Heart left ventricle (tissue), 16 donors: ENCODE measurements at regions not wholly inside any gene's neighbourhood (a gene's known extent, or its start where the extent isn't known, plus 50 kb on each side); places are given as distances from the start of the nearest gene placed in this dataset.

Source experiments
- ATAC-seq, 4 donors: fragments of 200-7000 bp; cut with Tn5 transposase; one replicate each; pipeline ENCODE4 v1.9.1; 2020 to 2022; ENCODE audit warnings: moderate library complexity in 4 of 4, mild to moderate bottlenecking in 3 of 4, moderate number of reproducible peaks in 1 of 4
- DNase-seq, 5 donors: peaks; one replicate each; pipeline ENCODE4 v3.0.0-alpha.2; 2020
- H3K27ac ChIP-seq, 12 donors: fragments of 200-600 bp; sonication (generic) in 4 of 12; one replicate each; pipeline versions ENCODE4 v1.5.0 to v1.8.0; 2016 to 2022; ENCODE audit warnings: mild to moderate bottlenecking in 2 of 12
- H3K27me3 ChIP-seq, 9 donors: fragments of 200-600 bp; sonication (generic) in 2 of 9; one replicate each; pipeline versions ENCODE4 v1.5.1 to v1.8.0; 2016 to 2022; ENCODE audit warnings: mild to moderate bottlenecking in 3 of 9
- H3K36me3 ChIP-seq, 9 donors: fragments of 200-600 bp; sonication (generic) in 2 of 9; one replicate each; pipeline versions ENCODE4 v1.5.0 to v1.8.0; 2018 to 2022; ENCODE audit warnings: mild to moderate bottlenecking in 2 of 9
- H3K4me1 ChIP-seq, 12 donors: fragments of 200-600 bp; sonication (generic) in 4 of 12; one replicate each; pipeline versions ENCODE4 v1.5.0 to v1.8.0; 2016 to 2022; ENCODE audit warnings: mild to moderate bottlenecking in 3 of 12
- H3K4me3 ChIP-seq, 12 donors: fragments of 200-600 bp; sonication (generic) in 4 of 12; one replicate each; pipeline versions ENCODE4 v1.5.0 to v1.8.0; 2017 to 2022; ENCODE audit warnings: mild to moderate bottlenecking in 9 of 12, moderate library complexity in 4 of 12
- H3K9me3 ChIP-seq, 12 donors: fragments of 200-600 bp; sonication (generic) in 4 of 12; one replicate each; pipeline versions ENCODE4 v1.5.0 to v1.8.0; 2016 to 2022; ENCODE audit warnings: mild to moderate bottlenecking in 1 of 12
- CTCF ChIP-seq, 12 donors: fragments of 200-600 bp; sonication (generic) in 4 of 12; IDR thresholded peaks; one replicate each; pipeline versions ENCODE4 v1.5.0 to v1.8.0; 2018 to 2022; ENCODE audit warnings: antibody characterized with exemption in 12 of 12, mild to moderate bottlenecking in 5 of 12
- POLR2A ChIP-seq, 2 donors: fragments of 450-650 bp; IDR thresholded peaks; one replicate each; pipeline ENCODE4 v1.6.1; 2017; ENCODE audit warnings: antibody characterized with exemption in 2 of 2, mild to moderate bottlenecking in 2 of 2, moderate library complexity in 2 of 2
- WGBS, 4 donors: extraction: QIAGEN DNeasy Blood & Tissue Kit in 2 of 4; methylation state at CpG; one replicate each; pipeline versions ENCODE4 v1.1.5 to v1.1.7; 2013 to 2018; 5-methylcytosine and 5-hydroxymethylcytosine counted together
- intact Hi-C, 10 donors: fragments of 100-400 bp; cut with DNase I; formaldehyde crosslinking; loops; one replicate each; pipeline versions ENCODE4 v1.11.1 to v1.14.2; 2022
- donor health status: ischemic (EF 13 %, LVEDD 7.1; RV severe dilation, severe dysfunction).
- donor health status: healthy with polysubstance abuse.
- donor health status: DM: no; HTN: yes; CAD: no.
- donor health status: DM: no; HTN: no; CAD: no.
- donor health status: ischemic (EF 25% LVEDD 6.9; RV normal size, moderate dysfunction).
- donor health status: ischemic (EF 25% LVEDD 5.7; RV mildly dilated, moderate dysfunction).
- donor health status: healthy.
- donor health status: DM: yes; HTN: yes; CAD: no.
- donor health status: ischemic (EF 35%, LVEDD 5.7; RV mildly dilated, moderate dysfunction).
- donor health status: nonischemic (EF 11% LVEDD 7.7; RV severe dilation, severe dysfunction).
- donor health status: DM: yes; HTN: yes; CAD: no.
- donor health status: PGD.
- donor health status: ischemic (EF 29% LVEDD 5.4; RV normal size, mild dysfunction).
- donor health status: nonischemic (EF 23%, LVEDD 6.1; RV moderate dilation, normal function).

DNA sequence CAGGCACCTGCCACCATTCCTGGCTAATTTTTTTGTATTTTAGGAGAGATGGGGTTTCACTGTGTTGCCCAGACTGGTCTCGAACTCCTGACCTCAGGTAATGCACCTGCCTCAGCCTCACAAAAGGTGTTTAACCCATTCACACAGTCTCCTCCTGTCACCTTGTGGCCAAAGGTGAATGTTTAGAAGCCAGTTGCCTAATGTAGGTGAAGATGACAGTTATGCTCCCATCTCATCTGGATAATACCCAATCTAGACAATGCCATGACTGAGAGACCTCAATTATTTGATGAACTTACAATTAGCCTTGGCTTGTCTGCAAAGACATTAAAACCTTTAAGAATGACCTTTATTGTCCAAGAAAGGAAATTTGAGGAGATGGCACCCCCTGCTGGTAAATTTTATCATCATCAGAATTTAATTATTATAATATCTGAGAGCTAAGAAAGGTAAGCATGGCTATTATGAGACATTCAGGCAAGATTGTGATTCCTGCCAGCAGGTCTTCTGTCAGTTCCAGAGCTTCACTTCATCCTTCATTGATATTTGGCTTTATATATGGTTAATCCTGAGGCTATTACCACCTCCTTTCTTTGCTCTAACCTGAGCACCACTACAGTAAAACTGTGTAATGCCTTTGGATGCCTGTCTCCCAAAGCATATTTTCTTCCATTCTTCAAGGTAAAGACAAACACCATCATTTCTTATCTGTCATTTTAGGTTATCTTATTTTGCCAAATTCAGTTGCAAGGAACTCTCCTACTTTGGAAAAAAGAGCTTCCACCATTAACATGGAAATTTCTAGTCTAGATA, 117.6 kb downstream of the FAM124B start:
- peak; percentile 53 to 84 (median 66) for TF ChIP-seq CTCF (IDR thresholded peaks at IDR 0.05)
- TF ChIP-seq POLR2A (IDR thresholded peaks at IDR 0.05): no peak
- Histone ChIP-seq H3K4me3 (no peak overlapping the region), H3K27ac (no peak overlapping the region), H3K9me3 (no peaks in the 10 kb centered on the region), H3K27me3 (peaks cover 0 to 16% (median 2%) of the 10 kb centered on the region in 9 donors), H3K4me1 (peaks cover 0 to 15% (median 0%) of the 10 kb centered on the region in 12 donors), H3K36me3 (no peaks in the 10 kb centered on the region)
- ATAC-seq (peak in 1 of 4 donors; percentile 47), DNase-seq (no peak)
- intact Hi-C loops: loop anchor here (1.0 to 10.0 kb wide), 12 partner anchors 140 to 316 kb away; partner anchors contain the start of gene SERPINE2 (in 2 of the 10)
- 31 to 55% (median 40%) methylated on average over 1 of the region's 1 CpG for whole genome bisulfite sequencing, 4 donors

DNA sequence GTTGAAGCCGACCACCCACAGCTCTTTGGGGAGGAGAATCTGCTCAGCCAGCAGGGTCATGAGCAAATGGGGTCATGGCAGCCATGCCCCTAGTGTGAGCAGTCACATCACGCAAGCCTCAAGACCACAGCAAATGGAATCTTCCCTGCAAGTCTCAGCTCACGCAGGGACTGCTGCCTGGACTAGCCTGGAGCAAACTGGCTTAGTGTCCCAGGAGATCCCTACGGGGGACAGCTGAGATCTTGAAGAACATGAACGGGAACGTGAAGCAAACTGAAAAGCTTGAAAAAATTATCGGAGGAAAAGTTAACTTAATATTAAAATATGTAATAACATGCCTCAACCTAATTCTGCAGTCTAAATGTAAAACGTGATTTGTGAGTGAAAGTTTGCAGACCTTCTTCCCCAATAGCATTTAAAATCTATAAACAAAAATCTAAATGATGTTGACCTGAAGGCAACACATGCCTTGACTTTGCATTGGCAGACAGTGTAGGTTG, 118.4 kb downstream of the FAM124B start:
- H3K27ac ChIP-seq: no peak overlapping the region
- H3K4me3 ChIP-seq: no peak overlapping the region
- H3K4me1 ChIP-seq: peaks cover 0 to 15% (median 0%) of the 10 kb centered on the region in 12 donors
- ATAC-seq (peak in 1 of 4 donors; percentile 41), DNase-seq (peak in 1 of 5 donors; percentile 23)
- H3K9me3 ChIP-seq: no peaks in the 10 kb centered on the region
- no peaks in the 10 kb centered on the region for H3K36me3 ChIP-seq
- intact Hi-C loops: loop anchor here in 6 of 10 donors (2.0 to 10.0 kb wide), 5 partner anchors 139 to 311 kb away; no protein-coding TSS in a partner anchor
- 50 to 75% (median 60%) methylated on average over 8 of the region's 8 CpGs for WGBS, 4 donors
- H3K27me3 ChIP-seq: peaks cover 0 to 16% (median 0%) of the 10 kb centered on the region in 9 donors
- TF ChIP-seq CTCF (IDR thresholded peaks at IDR 0.05): no peak
- TF ChIP-seq POLR2A (IDR thresholded peaks at IDR 0.05): no peak

DNA sequence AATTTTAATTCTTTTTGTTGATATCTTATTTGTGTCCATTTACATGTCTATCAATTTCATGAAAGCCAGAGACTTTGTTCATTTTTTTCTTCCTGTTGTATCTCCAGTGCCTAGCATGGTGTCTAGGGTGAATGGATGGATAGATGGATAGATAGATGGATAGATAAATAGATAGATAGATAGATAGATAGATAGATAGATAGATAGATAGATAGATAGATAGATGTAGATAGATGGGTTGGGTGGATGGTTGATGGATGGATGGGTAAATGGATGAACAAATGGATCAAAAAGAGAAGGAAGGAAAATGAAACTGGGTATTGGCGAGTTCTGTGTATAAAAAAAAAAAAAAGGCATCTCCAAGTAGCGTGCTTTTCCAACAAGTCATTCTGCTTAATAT, 120.5 kb downstream of the FAM124B start:
- Histone ChIP-seq H3K9me3 (no peaks in the 10 kb centered on the region), H3K27me3 (peaks cover 0 to 13% (median 0%) of the 10 kb centered on the region in 9 donors), H3K36me3 (no peaks in the 10 kb centered on the region), H3K4me3 (no peak overlapping the region), H3K27ac (no peak overlapping the region), H3K4me1 (peaks cover 0 to 15% (median 0%) of the 10 kb centered on the region in 12 donors)
- 89 to 95% (median 93%) methylated on average over 2 of the region's 2 CpGs for WGBS, 4 donors
- intact Hi-C loops: loop anchor here in 5 of 10 donors (5.0 to 10.0 kb wide), 4 partner anchors 137 to 309 kb away; no protein-coding TSS in a partner anchor
- DNase-seq: no peak
- no peak for TF ChIP-seq POLR2A (IDR thresholded peaks at IDR 0.05)
- TF ChIP-seq CTCF (IDR thresholded peaks at IDR 0.05): no peak
- no peak for ATAC-seq

DNA sequence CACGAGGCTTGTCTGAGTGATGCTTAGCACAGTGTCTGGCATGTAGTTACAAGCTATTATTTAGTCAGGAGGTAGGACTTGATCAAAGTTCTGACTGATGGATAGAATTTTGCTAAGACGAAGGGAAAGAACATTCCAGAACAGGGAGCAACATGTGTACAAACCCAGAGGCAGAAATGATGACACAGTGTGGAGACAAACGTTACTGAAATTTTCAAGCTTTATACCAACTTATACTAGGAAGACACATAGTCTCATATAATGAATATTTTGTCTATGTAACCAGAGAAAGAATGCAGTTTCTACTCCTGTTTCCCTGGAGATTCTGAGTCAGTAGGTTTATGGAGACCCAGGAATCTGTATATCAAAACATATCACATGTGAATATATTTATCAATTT, 123.4 kb downstream of the FAM124B start:
- intact Hi-C loops: no loop called here
- peaks cover 0 to 8% (median 0%) of the 10 kb centered on the region in 12 donors for H3K4me1 ChIP-seq
- TF ChIP-seq POLR2A (IDR thresholded peaks at IDR 0.05) (no peak), CTCF (IDR thresholded peaks at IDR 0.05) (no peak)
- H3K27ac ChIP-seq: no peak overlapping the region
- 75 to 80% (median 77%) methylated on average over 3 of the region's 3 CpGs for WGBS, 4 donors
- no peaks in the 10 kb centered on the region for H3K9me3 ChIP-seq
- no peaks in the 10 kb centered on the region for H3K36me3 ChIP-seq
- H3K4me3 ChIP-seq: no peak overlapping the region
- no peak for ATAC-seq
- DNase-seq: no peak
- no peaks in the 10 kb centered on the region for H3K27me3 ChIP-seq
